ENCODE measurements at regions not wholly inside any gene's neighbourhood (a gene's known extent, or its start where the extent isn't known, plus 50 kb on each side); places are given as distances from the start of the nearest gene placed in this dataset.

DNA sequence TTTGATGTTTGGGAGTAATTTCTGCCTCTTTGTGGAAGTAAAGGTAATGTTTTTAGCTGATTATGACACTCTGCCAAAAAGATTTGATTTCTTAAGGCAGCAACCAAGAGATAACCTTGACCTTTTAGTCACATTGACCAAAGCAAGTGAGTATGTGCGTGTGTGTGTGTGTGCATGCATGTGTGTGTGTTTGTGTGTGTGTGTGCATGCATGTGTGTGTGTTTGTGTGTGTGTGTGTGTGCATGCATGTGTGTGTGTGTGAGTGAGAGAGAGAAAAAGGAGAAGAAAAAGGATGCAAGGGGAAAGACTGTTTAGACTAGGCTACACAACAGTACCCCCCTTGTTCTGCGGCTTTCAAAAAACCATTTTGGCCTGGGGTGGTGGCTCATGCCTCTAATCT is 88.1 kb upstream of the NPVF start:
- intact Hi-C loops (cut with micrococcal nuclease) = no loop called here
- no peak overlapping the region for H3K4me3 ChIP-seq (replicated peaks in 1 of 2; ENCODE audit: low read depth in 1 of 2, low read length in 2 of 2)
- H2AFZ ChIP-seq (ENCODE audit: low read depth, low read length, poor library complexity, severe bottlenecking) = no peak overlapping the region
- no peaks in the 10 kb centered on the region for H4K20me1 ChIP-seq (ENCODE audit: insufficient read depth)
- POLR2A ChIA-PET = no interaction called here
- DNase-seq (ENCODE audit: low read depth, low spot score) = no peak
- no peak for ATAC-seq
- H3K9me3 ChIP-seq (ENCODE audit: control insufficient read depth in 1 of 2, insufficient read depth in 1 of 2, low read depth in 1 of 2, low read length in 2 of 2) = no peaks in the 10 kb centered on the region
- no peak overlapping the region for H3K9ac ChIP-seq (ENCODE audit: low read length)
- peaks cover 29% of the 10 kb centered on the region; the same call in 1 of the 2 replicates for H3K27me3 ChIP-seq (ENCODE audit: insufficient read depth, low read length)
- H3K79me2 ChIP-seq (ENCODE audit: insufficient read depth, low read length) = no peaks in the 10 kb centered on the region
- H3K36me3 ChIP-seq (ENCODE audit: control insufficient read depth in 1 of 2, insufficient read depth in 2 of 2, low read length in 2 of 2) = no peaks in the 10 kb centered on the region
- no peak for TF ChIP-seq ZNF274 (IDR thresholded peaks at IDR 0.05; ENCODE audit: low read depth, low read length)
- no peak for TF ChIP-seq CEBPB (IDR thresholded peaks at IDR 0.05; ENCODE audit: low read depth)
- no peak for TF ChIP-seq CBX3 (IDR thresholded peaks at IDR 0.05; ENCODE audit: low read depth)
- TF ChIP-seq TCF7L2 (IDR thresholded peaks at IDR 0.05; ENCODE audit: borderline replicate concordance, extremely low read depth, insufficient read depth, insufficient read length) = no peak
- no peak for TF ChIP-seq SRF (IDR thresholded peaks at IDR 0.05; ENCODE audit: low read depth)
- TF ChIP-seq, protein P1, sequence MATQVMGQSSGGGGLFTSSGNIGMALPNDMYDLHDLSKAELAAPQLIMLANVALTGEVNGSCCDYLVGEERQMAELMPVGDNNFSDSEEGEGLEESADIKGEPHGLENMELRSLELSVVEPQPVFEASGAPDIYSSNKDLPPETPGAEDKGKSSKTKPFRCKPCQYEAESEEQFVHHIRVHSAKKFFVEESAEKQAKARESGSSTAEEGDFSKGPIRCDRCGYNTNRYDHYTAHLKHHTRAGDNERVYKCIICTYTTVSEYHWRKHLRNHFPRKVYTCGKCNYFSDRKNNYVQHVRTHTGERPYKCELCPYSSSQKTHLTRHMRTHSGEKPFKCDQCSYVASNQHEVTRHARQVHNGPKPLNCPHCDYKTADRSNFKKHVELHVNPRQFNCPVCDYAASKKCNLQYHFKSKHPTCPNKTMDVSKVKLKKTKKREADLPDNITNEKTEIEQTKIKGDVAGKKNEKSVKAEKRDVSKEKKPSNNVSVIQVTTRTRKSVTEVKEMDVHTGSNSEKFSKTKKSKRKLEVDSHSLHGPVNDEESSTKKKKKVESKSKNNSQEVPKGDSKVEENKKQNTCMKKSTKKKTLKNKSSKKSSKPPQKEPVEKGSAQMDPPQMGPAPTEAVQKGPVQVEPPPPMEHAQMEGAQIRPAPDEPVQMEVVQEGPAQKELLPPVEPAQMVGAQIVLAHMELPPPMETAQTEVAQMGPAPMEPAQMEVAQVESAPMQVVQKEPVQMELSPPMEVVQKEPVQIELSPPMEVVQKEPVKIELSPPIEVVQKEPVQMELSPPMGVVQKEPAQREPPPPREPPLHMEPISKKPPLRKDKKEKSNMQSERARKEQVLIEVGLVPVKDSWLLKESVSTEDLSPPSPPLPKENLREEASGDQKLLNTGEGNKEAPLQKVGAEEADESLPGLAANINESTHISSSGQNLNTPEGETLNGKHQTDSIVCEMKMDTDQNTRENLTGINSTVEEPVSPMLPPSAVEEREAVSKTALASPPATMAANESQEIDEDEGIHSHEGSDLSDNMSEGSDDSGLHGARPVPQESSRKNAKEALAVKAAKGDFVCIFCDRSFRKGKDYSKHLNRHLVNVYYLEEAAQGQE (IDR thresholded peaks at IDR 0.05; ENCODE audit: low read depth) = no peak
- no peak for TF ChIP-seq YY1 (IDR thresholded peaks at IDR 0.05; ENCODE audit: extremely low read depth, insufficient replicate concordance, low read depth, low read length)
- no peak for TF ChIP-seq RAD21 (IDR thresholded peaks at IDR 0.05; ENCODE audit: low read depth)
- TF ChIP-seq JUND (IDR thresholded peaks at IDR 0.05) = no peak
- no peak for TF ChIP-seq ZFX (IDR thresholded peaks at IDR 0.05)
- TF ChIP-seq, protein P2, sequence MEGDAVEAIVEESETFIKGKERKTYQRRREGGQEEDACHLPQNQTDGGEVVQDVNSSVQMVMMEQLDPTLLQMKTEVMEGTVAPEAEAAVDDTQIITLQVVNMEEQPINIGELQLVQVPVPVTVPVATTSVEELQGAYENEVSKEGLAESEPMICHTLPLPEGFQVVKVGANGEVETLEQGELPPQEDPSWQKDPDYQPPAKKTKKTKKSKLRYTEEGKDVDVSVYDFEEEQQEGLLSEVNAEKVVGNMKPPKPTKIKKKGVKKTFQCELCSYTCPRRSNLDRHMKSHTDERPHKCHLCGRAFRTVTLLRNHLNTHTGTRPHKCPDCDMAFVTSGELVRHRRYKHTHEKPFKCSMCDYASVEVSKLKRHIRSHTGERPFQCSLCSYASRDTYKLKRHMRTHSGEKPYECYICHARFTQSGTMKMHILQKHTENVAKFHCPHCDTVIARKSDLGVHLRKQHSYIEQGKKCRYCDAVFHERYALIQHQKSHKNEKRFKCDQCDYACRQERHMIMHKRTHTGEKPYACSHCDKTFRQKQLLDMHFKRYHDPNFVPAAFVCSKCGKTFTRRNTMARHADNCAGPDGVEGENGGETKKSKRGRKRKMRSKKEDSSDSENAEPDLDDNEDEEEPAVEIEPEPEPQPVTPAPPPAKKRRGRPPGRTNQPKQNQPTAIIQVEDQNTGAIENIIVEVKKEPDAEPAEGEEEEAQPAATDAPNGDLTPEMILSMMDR (IDR thresholded peaks at IDR 0.05 in 2 of 3, conservative IDR thresholded peaks at IDR 0.05 in 1 of 3; ENCODE audit: borderline replicate concordance in 1 of 3, insufficient read depth in 1 of 3, low read depth in 2 of 3, low read length in 2 of 3) = no peak
- TF ChIP-seq, protein P3, sequence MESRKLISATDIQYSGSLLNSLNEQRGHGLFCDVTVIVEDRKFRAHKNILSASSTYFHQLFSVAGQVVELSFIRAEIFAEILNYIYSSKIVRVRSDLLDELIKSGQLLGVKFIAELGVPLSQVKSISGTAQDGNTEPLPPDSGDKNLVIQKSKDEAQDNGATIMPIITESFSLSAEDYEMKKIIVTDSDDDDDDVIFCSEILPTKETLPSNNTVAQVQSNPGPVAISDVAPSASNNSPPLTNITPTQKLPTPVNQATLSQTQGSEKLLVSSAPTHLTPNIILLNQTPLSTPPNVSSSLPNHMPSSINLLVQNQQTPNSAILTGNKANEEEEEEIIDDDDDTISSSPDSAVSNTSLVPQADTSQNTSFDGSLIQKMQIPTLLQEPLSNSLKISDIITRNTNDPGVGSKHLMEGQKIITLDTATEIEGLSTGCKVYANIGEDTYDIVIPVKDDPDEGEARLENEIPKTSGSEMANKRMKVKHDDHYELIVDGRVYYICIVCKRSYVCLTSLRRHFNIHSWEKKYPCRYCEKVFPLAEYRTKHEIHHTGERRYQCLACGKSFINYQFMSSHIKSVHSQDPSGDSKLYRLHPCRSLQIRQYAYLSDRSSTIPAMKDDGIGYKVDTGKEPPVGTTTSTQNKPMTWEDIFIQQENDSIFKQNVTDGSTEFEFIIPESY (IDR thresholded peaks at IDR 0.05; ENCODE audit: extremely low read depth, insufficient replicate concordance, low read length) = no peak
- no peak for TF ChIP-seq EGR1 (IDR thresholded peaks at IDR 0.05; ENCODE audit: low read depth)
- no peak for TF ChIP-seq EZH2 (IDR thresholded peaks at IDR 0.05)
- H3K4me2 ChIP-seq (ENCODE audit: low read length) = no peak overlapping the region
- RAD21 ChIA-PET (ENCODE audit: low non-redundant PET in 1 of 2, low total read pairs in 2 of 2, uncharacterized antibody in 2 of 2, unreplicated experiment in 2 of 2) = no interaction called here
- CTCF ChIA-PET = no interaction called here
- no TSS peak for BruUV-seq (replicated peaks)
- H3K27ac ChIP-seq (ENCODE audit: low read depth, low read length) = no peak overlapping the region
- no peaks in the 10 kb centered on the region for H3K4me1 ChIP-seq (ENCODE audit: control insufficient read depth in 1 of 2, insufficient read depth in 2 of 2, low read length in 2 of 2)
- no peaks in the 10 kb centered on the region for H3K9me2 ChIP-seq (ENCODE audit: insufficient read depth)

Measured in HCT116 (cell line).